Memory B cell (primary cell): ENCODE measurements at regions not wholly inside any gene's neighbourhood (a gene's known extent, or its start where the extent isn't known, plus 50 kb on each side); places are given as distances from the start of the nearest gene placed in this dataset.

Experiments used
- ATAC-seq: fragments of 150-1000 bp; cut with Tn5 transposase; 2 replicates; pipeline ENCODE4 v1.10.0; 2021; ENCODE audit warnings: low read depth, mild to moderate bottlenecking, moderate library complexity
- DNase-seq, 2 donors: peaks; one replicate each; pipeline ENCODE4 v3.0.0; 2022; ENCODE audit warnings: low spot score in 2 of 2
- H3K27ac Mint-ChIP-seq: one replicate; pipeline ENCODE4 v1.8.0; 2022; ENCODE audit warnings: mild to moderate bottlenecking, moderate library complexity, mixed read lengths
- H3K27me3 Mint-ChIP-seq: one replicate; pipeline ENCODE4 v1.8.0; 2022; ENCODE audit warnings: mixed read lengths
- H3K36me3 Mint-ChIP-seq: one replicate; pipeline ENCODE4 v1.8.0; 2022; ENCODE audit warnings: mild to moderate bottlenecking, mixed read lengths
- H3K4me1 Mint-ChIP-seq: one replicate; pipeline ENCODE4 v1.8.0; 2022; ENCODE audit warnings: mixed read lengths
- H3K4me3 Mint-ChIP-seq: one replicate; pipeline ENCODE4 v1.8.0; 2022; ENCODE audit warnings: mild to moderate bottlenecking, moderate library complexity, mixed read lengths
- H3K9me3 Mint-ChIP-seq: one replicate; pipeline ENCODE4 v1.8.0; 2022; ENCODE audit warnings: mixed read lengths

GRCh38 chr17:14775731-14776492 is 475.0 kb downstream of the HS3ST3B1 start:
- Mint-ChIP-seq H3K4me1 (no peaks in the 10 kb centered on the region), H3K36me3 (no peaks in the 10 kb centered on the region), H3K4me3 (no peak overlapping the region), H3K9me3 (peaks cover 4% of the 10 kb centered on the region), H3K27me3 (peaks cover 3% of the 10 kb centered on the region), H3K27ac (no peak overlapping the region)
- DNase-seq (no peak), ATAC-seq (no peak)

GRCh38 chr17:14774774-14775173 is 473.9 kb downstream of the HS3ST3B1 start:
- H3K4me3 Mint-ChIP-seq: no peak overlapping the region
- H3K27me3 Mint-ChIP-seq: peaks cover 3% of the 10 kb centered on the region
- DNase-seq: no peak
- peaks cover 4% of the 10 kb centered on the region for H3K9me3 Mint-ChIP-seq
- no peaks in the 10 kb centered on the region for H3K4me1 Mint-ChIP-seq
- no peaks in the 10 kb centered on the region for H3K36me3 Mint-ChIP-seq
- no peak overlapping the region for H3K27ac Mint-ChIP-seq
- no peak for ATAC-seq

- H3K9me3 Mint-ChIP-seq: peaks cover 4% of the 10 kb centered on the region
Observed at GRCh38 chr17:14772776-14773175, 471.9 kb downstream of the HS3ST3B1 start.

GRCh38 chr17:14771543-14771942 is 470.7 kb downstream of the HS3ST3B1 start:
- Mint-ChIP-seq H3K4me1 (no peaks in the 10 kb centered on the region), H3K27ac (no peak overlapping the region), H3K9me3 (peaks cover 5% of the 10 kb centered on the region), H3K4me3 (no peak overlapping the region), H3K27me3 (peaks cover 3% of the 10 kb centered on the region), H3K36me3 (no peaks in the 10 kb centered on the region)
- no peak for ATAC-seq
- no peak for DNase-seq

More at GRCh38 chr17:14772776-14773175, 471.9 kb downstream of the HS3ST3B1 start:
- H3K4me3 Mint-ChIP-seq: no peak overlapping the region
- H3K27ac Mint-ChIP-seq: no peak overlapping the region
- no peaks in the 10 kb centered on the region for H3K4me1 Mint-ChIP-seq
- ATAC-seq (no peak), DNase-seq (no peak)
- no peaks in the 10 kb centered on the region for H3K36me3 Mint-ChIP-seq
- peaks cover 3% of the 10 kb centered on the region for H3K27me3 Mint-ChIP-seq

GRCh38 chr17:14768923-14769322 is 468.0 kb downstream of the HS3ST3B1 start:
- Mint-ChIP-seq H3K4me1 (no peaks in the 10 kb centered on the region), H3K36me3 (no peaks in the 10 kb centered on the region), H3K27ac (no peak overlapping the region), H3K4me3 (no peak overlapping the region), H3K9me3 (peaks cover 1% of the 10 kb centered on the region), H3K27me3 (peaks cover 4% of the 10 kb centered on the region)
- DNase-seq: no peak
- ATAC-seq: no peak

DNA sequence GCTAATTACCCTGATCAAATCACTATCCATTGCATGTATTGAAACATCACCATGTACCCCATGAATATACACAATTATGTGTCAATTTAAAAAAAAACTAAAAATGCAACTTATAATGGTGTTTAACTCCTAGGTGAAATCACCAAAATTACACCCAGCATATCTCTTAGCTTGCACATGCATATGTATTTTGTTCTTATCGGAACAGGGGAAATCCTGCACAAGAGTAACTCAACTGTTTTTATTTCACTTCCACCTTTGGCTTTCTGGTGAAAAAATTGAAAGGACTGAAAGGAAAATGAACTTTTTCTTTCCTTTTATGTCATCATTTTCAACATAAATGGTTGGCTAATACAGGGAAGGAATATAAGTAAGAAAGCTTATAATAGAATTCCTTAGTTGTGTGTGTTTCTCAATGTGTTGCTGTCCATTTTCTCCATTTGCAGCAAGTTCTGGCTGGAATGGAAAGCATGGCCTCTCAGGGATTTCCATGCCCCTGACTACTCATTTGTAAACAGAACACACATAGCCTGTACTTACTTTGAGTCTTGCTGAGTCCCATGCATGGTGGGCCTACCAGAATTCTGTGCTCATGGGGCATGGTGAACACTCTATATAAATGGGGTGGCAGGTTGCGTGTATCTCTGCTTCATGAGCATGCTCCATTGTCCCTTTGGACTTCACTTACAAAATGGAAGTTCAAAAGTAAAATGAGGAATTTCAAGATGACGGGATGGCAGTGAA is 462.0 kb downstream of the HS3ST3B1 start:
- no peak for DNase-seq
- Mint-ChIP-seq H3K4me3 (no peak overlapping the region), H3K36me3 (no peaks in the 10 kb centered on the region), H3K27ac (no peak overlapping the region), H3K4me1 (peaks cover 10% of the 10 kb centered on the region), H3K9me3 (peaks cover 2% of the 10 kb centered on the region), H3K27me3 (peaks cover 8% of the 10 kb centered on the region)
- no peak for ATAC-seq

DNA sequence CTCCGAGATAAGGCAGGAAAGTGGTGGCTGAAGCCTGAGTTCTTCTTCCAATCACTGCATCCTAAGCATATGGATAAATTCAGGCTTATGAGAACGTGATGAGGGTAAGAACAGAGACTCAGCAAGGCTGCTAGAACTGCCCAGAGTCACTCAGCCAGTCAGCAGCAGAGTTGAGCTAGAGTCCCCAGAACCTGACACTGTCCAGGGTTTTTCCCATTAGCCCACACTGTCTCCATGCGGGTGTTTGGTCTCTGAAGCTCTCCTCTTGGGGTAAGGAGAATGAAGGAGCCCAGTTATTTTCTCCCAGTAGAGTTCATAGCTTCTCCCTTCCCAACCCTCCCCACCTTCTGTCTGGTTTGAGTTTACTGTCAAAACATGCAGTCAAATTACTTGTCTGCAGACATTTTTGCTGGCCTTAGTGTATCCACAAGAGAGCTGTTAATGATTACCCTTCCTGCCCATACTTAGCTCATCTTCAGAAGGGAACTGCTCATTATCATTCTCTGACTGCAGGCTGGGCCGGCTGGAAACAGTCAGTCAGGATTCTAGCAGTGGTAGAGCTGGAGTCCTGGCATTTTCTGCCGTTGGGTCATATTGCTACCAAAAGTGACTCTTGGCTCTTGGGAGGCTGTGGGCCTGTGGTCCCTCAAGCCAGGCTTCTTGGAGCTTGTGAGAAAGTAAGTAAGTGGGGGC is 460.0 kb downstream of the HS3ST3B1 start:
- no peak for ATAC-seq

DNA sequence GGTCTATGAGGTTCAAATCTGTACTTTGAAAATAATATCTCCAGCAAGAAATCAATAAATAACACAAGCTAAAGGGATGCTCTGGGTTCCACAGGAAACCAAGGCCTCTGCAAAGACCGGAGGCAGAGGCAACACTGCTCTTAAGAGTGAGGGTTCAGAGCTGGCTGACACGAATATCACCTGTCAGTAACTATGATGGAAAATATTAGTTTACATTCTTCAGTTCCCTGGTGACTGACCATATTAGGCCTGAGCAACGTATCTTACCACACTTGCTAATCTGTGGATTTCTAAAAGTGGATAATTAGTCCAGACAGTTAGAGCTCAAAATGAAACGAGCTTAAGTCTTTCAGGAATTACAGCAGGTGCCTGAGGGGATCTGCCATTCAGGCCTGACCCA is 459.3 kb downstream of the HS3ST3B1 start:
- Mint-ChIP-seq H3K4me1 (peaks cover 10% of the 10 kb centered on the region), H3K27ac (no peak overlapping the region), H3K9me3 (peaks cover 1% of the 10 kb centered on the region), H3K4me3 (no peak overlapping the region), H3K27me3 (peaks cover 9% of the 10 kb centered on the region), H3K36me3 (no peaks in the 10 kb centered on the region)
- DNase-seq (no peak), ATAC-seq (no peak)

More for the DNA sequence above, 460.0 kb downstream of the HS3ST3B1 start:
- Mint-ChIP-seq H3K4me3 (no peak overlapping the region), H3K4me1 (peaks cover 10% of the 10 kb centered on the region), H3K36me3 (no peaks in the 10 kb centered on the region), H3K9me3 (peaks cover 1% of the 10 kb centered on the region), H3K27ac (no peak overlapping the region), H3K27me3 (peaks cover 11% of the 10 kb centered on the region)
- DNase-seq: no peak

DNA sequence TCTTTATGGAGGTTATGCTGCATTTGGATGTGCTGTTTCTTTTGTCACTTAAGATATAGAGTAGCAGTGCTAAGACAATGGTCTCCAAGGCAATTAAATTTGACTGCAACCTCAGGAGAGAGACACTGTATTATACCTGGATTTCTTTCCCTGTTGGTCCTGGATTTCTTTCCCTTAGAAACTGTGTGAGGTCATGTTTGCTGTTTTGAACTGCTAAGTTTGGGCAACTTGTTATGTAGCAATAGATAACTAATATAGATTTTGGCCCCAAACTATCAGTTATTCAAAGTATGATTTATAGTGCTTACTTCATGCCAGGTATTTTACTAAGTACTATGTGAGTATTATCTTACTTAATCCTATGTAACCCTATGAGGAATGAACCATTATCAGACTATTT is 458.4 kb downstream of the HS3ST3B1 start:
- Mint-ChIP-seq H3K36me3 (no peaks in the 10 kb centered on the region), H3K4me1 (peaks cover 10% of the 10 kb centered on the region), H3K9me3 (peaks cover 1% of the 10 kb centered on the region), H3K27me3 (peaks cover 9% of the 10 kb centered on the region), H3K27ac (no peak overlapping the region), H3K4me3 (no peak overlapping the region)
- ATAC-seq: no peak
- no peak for DNase-seq

DNA sequence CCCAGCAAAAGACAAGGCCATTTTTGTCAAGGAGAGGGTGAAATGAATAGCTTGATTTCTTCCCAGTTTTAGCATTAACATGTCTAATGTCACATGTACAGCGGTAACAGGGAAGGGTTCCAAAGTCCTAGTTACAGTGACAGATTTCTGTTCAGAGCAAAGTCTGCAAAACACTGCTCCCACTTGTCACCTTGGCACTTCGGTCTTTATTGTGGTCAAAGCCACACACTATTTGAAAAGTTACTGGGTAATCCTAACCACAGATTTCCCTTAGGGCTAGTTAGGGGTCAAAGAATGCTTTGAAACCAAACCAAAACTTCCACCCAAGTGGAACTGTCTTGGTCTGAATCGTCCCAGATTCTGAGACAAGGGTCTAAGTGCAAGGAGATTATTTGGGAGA is 455.6 kb downstream of the HS3ST3B1 start:
- ATAC-seq (no peak), DNase-seq (no peak)
- Mint-ChIP-seq H3K9me3 (no peaks in the 10 kb centered on the region), H3K4me3 (no peak overlapping the region), H3K27ac (no peak overlapping the region), H3K4me1 (no peaks in the 10 kb centered on the region), H3K27me3 (peaks cover 9% of the 10 kb centered on the region), H3K36me3 (no peaks in the 10 kb centered on the region)

DNA sequence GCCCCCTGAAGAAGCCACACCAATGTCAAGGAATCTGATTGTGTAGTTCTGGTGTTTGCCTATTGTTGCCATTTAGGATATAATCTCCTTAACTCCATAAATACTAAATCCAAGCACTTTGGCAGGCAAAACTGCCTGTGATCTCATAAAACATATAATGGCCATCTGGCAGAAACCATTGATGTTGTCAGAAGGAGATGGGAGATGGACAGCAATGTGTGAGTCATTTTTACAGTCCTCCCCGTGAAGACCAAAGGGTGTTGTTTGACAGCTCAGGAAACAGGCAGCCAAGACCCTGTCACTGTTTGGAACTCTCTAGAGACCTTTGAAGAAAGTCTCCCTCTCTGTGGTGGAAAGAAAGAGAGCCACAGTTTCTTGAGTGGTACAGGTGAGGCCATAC is 454.1 kb downstream of the HS3ST3B1 start:
- no peak for DNase-seq

DNA sequence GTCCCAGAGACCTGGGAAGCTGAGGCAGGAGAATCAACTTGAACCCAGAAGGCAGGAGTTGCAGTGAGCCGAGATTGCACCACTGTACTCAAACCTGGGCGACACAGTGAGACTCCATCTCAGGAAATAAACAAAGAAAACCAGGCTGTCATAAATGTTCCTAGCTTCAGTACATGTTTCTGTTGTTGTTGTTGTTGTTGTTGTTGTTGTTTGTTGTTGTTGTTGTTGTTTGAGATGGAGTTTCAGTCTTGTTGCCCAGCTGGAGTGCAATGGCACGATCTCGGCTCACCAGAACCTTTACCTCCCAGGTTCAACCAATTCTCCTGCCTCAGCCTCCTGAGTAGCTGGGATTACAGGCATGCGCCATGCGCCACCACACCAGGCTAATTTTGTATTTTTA is 452.5 kb downstream of the HS3ST3B1 start:
- Mint-ChIP-seq H3K4me1 (no peaks in the 10 kb centered on the region), H3K27me3 (peaks cover 6% of the 10 kb centered on the region), H3K36me3 (no peaks in the 10 kb centered on the region)

More for the DNA sequence above, 454.1 kb downstream of the HS3ST3B1 start:
- ATAC-seq: no peak
- Mint-ChIP-seq H3K9me3 (no peaks in the 10 kb centered on the region), H3K27me3 (peaks cover 9% of the 10 kb centered on the region), H3K27ac (no peak overlapping the region), H3K4me3 (no peak overlapping the region), H3K36me3 (no peaks in the 10 kb centered on the region), H3K4me1 (no peaks in the 10 kb centered on the region)

DNA sequence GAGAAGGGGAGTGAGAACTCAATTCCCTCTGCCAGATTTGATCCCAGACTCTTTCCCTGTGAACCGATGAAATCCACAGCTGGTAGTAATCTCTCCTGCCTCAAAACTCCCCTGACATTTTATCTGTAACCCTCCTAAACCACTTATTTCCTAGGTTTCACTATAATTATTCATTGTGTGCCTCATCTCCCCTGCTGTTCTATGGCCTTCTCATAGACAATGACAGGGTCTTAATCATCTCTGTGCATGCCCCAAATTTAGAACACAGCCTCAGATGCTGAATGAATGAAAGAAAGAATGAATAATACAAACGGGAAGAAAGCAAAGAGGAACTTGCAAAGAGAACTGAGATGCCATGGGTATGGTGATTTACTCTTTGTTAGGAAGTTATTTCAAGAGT is 451.1 kb downstream of the HS3ST3B1 start:
- no peak for DNase-seq
- H3K4me1 Mint-ChIP-seq: no peaks in the 10 kb centered on the region
- no peak overlapping the region for H3K4me3 Mint-ChIP-seq
- no peaks in the 10 kb centered on the region for H3K9me3 Mint-ChIP-seq
- H3K27me3 Mint-ChIP-seq: peaks cover 7% of the 10 kb centered on the region
- no peak for ATAC-seq
- H3K27ac Mint-ChIP-seq: no peak overlapping the region
- no peaks in the 10 kb centered on the region for H3K36me3 Mint-ChIP-seq

More for the DNA sequence above, 452.5 kb downstream of the HS3ST3B1 start:
- Mint-ChIP-seq H3K9me3 (no peaks in the 10 kb centered on the region), H3K27ac (no peak overlapping the region), H3K4me3 (no peak overlapping the region)
- DNase-seq (no peak), ATAC-seq (no peak)

GRCh38 chr17:14750866-14751265 is 450.0 kb downstream of the HS3ST3B1 start:
- DNase-seq (no peak), ATAC-seq (no peak)
- Mint-ChIP-seq H3K9me3 (no peaks in the 10 kb centered on the region), H3K36me3 (no peaks in the 10 kb centered on the region), H3K27ac (no peak overlapping the region), H3K4me1 (no peaks in the 10 kb centered on the region), H3K27me3 (peaks cover 2% of the 10 kb centered on the region), H3K4me3 (no peak overlapping the region)
